ENCODE measurements at regions not wholly inside any gene's neighbourhood (a gene's known extent, or its start where the extent isn't known, plus 50 kb on each side); places are given as distances from the start of the nearest gene placed in this dataset.

DNA sequence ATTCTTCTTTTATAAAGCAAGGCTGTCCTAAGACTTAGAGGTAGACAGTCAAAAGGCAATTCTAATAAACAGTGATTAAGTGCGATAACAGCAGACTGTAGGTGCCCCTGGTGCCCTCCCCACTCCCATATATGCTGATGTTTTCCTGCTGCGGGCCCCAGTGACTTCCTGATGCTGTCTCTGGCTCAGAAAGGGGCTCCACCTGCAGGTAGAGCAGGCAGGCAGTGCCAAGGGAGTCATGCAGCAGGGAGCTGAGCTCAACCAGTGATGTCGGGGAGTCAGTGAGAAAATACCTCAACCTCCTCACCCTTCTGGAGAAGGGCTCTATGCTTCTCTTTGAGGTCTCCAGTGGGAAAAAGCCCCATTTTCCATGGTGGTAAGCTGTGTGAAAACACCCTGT lies 126.7 kb upstream of the SSTR4 start:
- TF ChIP-seq, protein P1, sequence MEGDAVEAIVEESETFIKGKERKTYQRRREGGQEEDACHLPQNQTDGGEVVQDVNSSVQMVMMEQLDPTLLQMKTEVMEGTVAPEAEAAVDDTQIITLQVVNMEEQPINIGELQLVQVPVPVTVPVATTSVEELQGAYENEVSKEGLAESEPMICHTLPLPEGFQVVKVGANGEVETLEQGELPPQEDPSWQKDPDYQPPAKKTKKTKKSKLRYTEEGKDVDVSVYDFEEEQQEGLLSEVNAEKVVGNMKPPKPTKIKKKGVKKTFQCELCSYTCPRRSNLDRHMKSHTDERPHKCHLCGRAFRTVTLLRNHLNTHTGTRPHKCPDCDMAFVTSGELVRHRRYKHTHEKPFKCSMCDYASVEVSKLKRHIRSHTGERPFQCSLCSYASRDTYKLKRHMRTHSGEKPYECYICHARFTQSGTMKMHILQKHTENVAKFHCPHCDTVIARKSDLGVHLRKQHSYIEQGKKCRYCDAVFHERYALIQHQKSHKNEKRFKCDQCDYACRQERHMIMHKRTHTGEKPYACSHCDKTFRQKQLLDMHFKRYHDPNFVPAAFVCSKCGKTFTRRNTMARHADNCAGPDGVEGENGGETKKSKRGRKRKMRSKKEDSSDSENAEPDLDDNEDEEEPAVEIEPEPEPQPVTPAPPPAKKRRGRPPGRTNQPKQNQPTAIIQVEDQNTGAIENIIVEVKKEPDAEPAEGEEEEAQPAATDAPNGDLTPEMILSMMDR (IDR thresholded peaks at IDR 0.05), result no peak
- TF ChIP-seq ZFX (IDR thresholded peaks at IDR 0.05; ENCODE audit: borderline replicate concordance), result no peak
